Mucosa of descending colon (tissue), 3 donors: ENCODE measurements at regions not wholly inside any gene's neighbourhood (a gene's known extent, or its start where the extent isn't known, plus 50 kb on each side); places are given as distances from the start of the nearest gene placed in this dataset.
"Not testable (repeated sequence)": the region's sequence is repeated elsewhere in the genome, so short reads cannot be mapped to it uniquely, and the experiment has no call there.

ENCODE experiments used
- ATAC-seq: fragments of 200-7000 bp; cut with Tn5 transposase; one replicate; pipeline ENCODE4 v1.9.1; 2020; ENCODE audit warnings: mild to moderate bottlenecking, moderate library complexity
- DNase-seq, 3 donors: peaks; one replicate each; pipeline ENCODE4 v3.0.0-alpha.2; 2020
- H3K36me3 ChIP-seq: fragments of 200-600 bp; one replicate; pipeline ENCODE4 v1.8.0; 2021; ENCODE audit warnings: low read depth, mild to moderate bottlenecking
- H3K4me1 ChIP-seq: fragments of 200-600 bp; one replicate; pipeline ENCODE4 v1.8.0; 2021; ENCODE audit warnings: low read depth, mild to moderate bottlenecking
- H3K4me3 ChIP-seq: fragments of 200-600 bp; one replicate; pipeline ENCODE4 v1.8.0; 2021; ENCODE audit warnings: mild to moderate bottlenecking
- H3K9me3 ChIP-seq: fragments of 200-600 bp; one replicate; pipeline ENCODE4 v1.8.0; 2021; ENCODE audit warnings: mild to moderate bottlenecking
- intact Hi-C, 2 donors: fragments of 100-400 bp; cut with DNase I in 1 of 2; cut with micrococcal nuclease in 1 of 2; formaldehyde crosslinking; loops; one replicate each; pipeline versions ENCODE4 v1.11.0 to v1.11.1; 2022; cut with DNase I, micrococcal nuclease
- TF ChIP-seq, protein P1 (sequence below): fragments of 200-600 bp; IDR thresholded peaks from one replicate; pipeline ENCODE4 v1.8.0; 2022; ENCODE audit warnings: antibody characterized with exemption, mild to moderate bottlenecking
- donor health status: DM: no; HTN: no; CAD: no; lungs with moderate emphysema.
- donor health status: DM: no; HTN: no; CAD: no.
- donor health status: DM: no; HTN: yes; CAD: no.

DNA sequence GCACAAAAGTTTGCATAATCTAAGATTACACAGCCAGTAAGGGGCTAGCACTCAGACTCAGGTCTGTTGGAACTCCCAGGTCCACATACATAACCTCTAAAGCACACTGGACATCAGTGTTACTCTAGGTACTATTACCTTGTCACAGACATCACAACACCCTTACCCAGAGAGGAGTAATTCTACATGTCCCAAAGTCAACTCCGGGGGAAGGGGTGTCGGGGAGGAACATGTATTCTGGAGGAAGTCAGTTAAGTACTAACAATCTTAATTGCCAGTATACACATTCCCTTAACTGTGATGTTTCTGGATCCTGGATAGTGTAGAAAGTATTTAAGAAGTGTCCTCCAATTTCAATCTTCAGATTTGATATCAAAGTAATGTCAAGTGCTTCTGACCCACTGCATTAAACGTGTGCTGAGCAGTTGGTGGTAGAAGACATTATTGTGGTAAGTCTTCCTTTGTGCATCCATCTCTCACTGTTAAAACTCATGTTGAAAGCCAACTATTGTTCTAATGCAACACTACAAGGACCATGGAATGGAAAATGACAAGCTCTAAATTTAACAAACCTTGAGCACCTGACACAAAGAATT, 155.4 kb downstream of the CRPPA start:
- no peak for ATAC-seq
- TF ChIP-seq, protein P1, sequence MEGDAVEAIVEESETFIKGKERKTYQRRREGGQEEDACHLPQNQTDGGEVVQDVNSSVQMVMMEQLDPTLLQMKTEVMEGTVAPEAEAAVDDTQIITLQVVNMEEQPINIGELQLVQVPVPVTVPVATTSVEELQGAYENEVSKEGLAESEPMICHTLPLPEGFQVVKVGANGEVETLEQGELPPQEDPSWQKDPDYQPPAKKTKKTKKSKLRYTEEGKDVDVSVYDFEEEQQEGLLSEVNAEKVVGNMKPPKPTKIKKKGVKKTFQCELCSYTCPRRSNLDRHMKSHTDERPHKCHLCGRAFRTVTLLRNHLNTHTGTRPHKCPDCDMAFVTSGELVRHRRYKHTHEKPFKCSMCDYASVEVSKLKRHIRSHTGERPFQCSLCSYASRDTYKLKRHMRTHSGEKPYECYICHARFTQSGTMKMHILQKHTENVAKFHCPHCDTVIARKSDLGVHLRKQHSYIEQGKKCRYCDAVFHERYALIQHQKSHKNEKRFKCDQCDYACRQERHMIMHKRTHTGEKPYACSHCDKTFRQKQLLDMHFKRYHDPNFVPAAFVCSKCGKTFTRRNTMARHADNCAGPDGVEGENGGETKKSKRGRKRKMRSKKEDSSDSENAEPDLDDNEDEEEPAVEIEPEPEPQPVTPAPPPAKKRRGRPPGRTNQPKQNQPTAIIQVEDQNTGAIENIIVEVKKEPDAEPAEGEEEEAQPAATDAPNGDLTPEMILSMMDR, result no peak
- Histone ChIP-seq H3K36me3 (no peaks in the 10 kb centered on the region), H3K9me3 (no peaks in the 10 kb centered on the region), H3K4me3 (no peak overlapping the region), H3K4me1 (no peaks in the 10 kb centered on the region)
- DNase-seq, result no peak
- intact Hi-C loops, result no loop called here

GRCh38 chr7:16264823-16265804, 156.2 kb downstream of the CRPPA start:
- ATAC-seq (no peak), DNase-seq (no peak)
- intact Hi-C loops, result no loop called here
- TF ChIP-seq, protein P1, result no peak
- H3K9me3 ChIP-seq, result no peaks in the 10 kb centered on the region
- H3K4me1 ChIP-seq, result no peaks in the 10 kb centered on the region
- no peak overlapping the region for H3K4me3 ChIP-seq
- H3K36me3 ChIP-seq, result no peaks in the 10 kb centered on the region

GRCh38 chr7:16264036-16264819, 157.1 kb downstream of the CRPPA start:
- intact Hi-C loops, result no loop called here
- no peak for DNase-seq
- H3K36me3 ChIP-seq, result no peaks in the 10 kb centered on the region
- TF ChIP-seq, protein P1, result no peak
- no peaks in the 10 kb centered on the region for H3K9me3 ChIP-seq
- ATAC-seq, result no peak
- no peak overlapping the region for H3K4me3 ChIP-seq
- no peaks in the 10 kb centered on the region for H3K4me1 ChIP-seq

DNA sequence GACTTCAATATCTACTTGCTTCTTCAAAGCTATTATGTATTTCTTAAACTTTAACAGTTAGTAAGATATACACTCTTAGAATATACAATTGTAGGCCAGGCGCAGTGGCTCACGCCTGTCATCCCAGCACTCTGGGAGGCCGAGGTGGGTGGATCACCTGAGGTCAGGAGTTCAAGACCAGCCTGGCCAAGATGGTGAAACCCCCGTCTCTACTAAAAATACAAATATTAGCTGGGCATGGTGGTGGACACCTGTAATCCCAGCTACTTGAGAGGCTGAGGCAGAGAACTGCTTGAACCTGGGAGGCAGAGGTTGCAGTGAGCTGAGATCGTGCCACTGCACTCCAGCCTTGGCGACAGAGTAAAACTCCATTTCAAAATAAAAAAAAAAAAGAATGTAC, 158.0 kb downstream of the CRPPA start:
- H3K4me1 ChIP-seq, ATAC-seq, H3K9me3 ChIP-seq, H3K36me3 ChIP-seq, intact Hi-C loops, DNase-seq, H3K4me3 ChIP-seq: not testable (repeated sequence)

DNA sequence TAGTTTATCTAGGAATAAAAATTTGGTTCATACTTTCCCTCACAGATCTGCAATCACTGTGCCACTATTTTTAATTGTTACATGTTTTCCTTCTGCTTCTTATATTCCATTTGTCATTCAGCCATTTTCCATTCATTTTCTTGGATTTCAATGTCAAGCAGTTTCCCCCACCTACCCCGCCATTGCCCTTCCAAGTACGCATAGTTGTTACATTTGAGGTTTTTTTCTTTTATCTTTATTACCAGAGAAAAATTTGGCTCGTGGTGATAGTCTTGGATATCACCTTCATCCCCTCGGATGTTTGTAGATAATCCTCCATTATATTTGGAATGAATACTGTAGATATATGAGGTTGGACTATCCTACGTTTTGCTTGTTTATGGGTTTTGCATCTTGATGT, 159.7 kb downstream of the CRPPA start:
- Histone ChIP-seq H3K4me1 (no peaks in the 10 kb centered on the region), H3K9me3 (no peaks in the 10 kb centered on the region), H3K36me3 (no peaks in the 10 kb centered on the region), H3K4me3 (no peak overlapping the region)
- ATAC-seq, result no peak
- DNase-seq, result no peak
- intact Hi-C loops, result no loop called here
- TF ChIP-seq, protein P1, result no peak
